ELR (cell line): ENCODE measurements at regions not wholly inside any gene's neighbourhood (a gene's known extent, or its start where the extent isn't known, plus 50 kb on each side); places are given as distances from the start of the nearest gene placed in this dataset.

Experiments
- DNase-seq: peaks from one replicate; pipeline ENCODE4 v3.0.0-alpha.2; 2015; ENCODE audit warnings: low read depth

GRCh38 chr12:42792265-42792664 lies 202.7 kb upstream of the PRICKLE1 start:
- no peak for DNase-seq

- DNase-seq, result no peak
Observed at GRCh38 chr12:42791399-42791798, 201.9 kb upstream of the PRICKLE1 start.

- peak; percentile 88 for DNase-seq
Observed at GRCh38 chr12:42790761-42791151, 201.2 kb upstream of the PRICKLE1 start.

- no peak for DNase-seq
Observed at GRCh38 chr12:42789808-42790760, 200.5 kb upstream of the PRICKLE1 start.

GRCh38 chr12:42786400-42787148 lies 197.0 kb upstream of the PRICKLE1 start:
- DNase-seq, result no peak

GRCh38 chr12:42785944-42786343 lies 196.4 kb upstream of the PRICKLE1 start:
- DNase-seq, result no peak

- DNase-seq, result no peak
Observed at GRCh38 chr12:42780671-42781070, 191.1 kb upstream of the PRICKLE1 start.

GRCh38 chr12:42779186-42779859 lies 189.8 kb upstream of the PRICKLE1 start:
- no peak for DNase-seq

- no peak for DNase-seq
Observed at GRCh38 chr12:42776396-42776795, 186.8 kb upstream of the PRICKLE1 start.

GRCh38 chr12:42774238-42774637 lies 184.7 kb upstream of the PRICKLE1 start:
- DNase-seq, result no peak

GRCh38 chr12:42770261-42770660 lies 180.7 kb upstream of the PRICKLE1 start:
- DNase-seq, result no peak

GRCh38 chr12:42769455-42769854 lies 179.9 kb upstream of the PRICKLE1 start:
- DNase-seq, result no peak

- DNase-seq, result no peak
Observed at GRCh38 chr12:42767998-42768397, 178.5 kb upstream of the PRICKLE1 start.

GRCh38 chr12:42767326-42767954 lies 177.9 kb upstream of the PRICKLE1 start:
- DNase-seq, result no peak

- no peak for DNase-seq
Observed at GRCh38 chr12:42766754-42767153, 177.2 kb upstream of the PRICKLE1 start.

- no peak for DNase-seq
Observed at GRCh38 chr12:42766026-42766425, 176.5 kb upstream of the PRICKLE1 start.

GRCh38 chr12:42763682-42764081 lies 174.1 kb upstream of the PRICKLE1 start:
- no peak for DNase-seq

GRCh38 chr12:42762395-42762925 lies 172.9 kb upstream of the PRICKLE1 start:
- DNase-seq, result no peak

GRCh38 chr12:42761601-42762350 lies 172.2 kb upstream of the PRICKLE1 start:
- DNase-seq, result no peak

GRCh38 chr12:42761086-42761485 lies 171.5 kb upstream of the PRICKLE1 start:
- no peak for DNase-seq

- DNase-seq, result no peak
Observed at GRCh38 chr12:42760550-42760949, 171.0 kb upstream of the PRICKLE1 start.
